Vagina (tissue), 2 donors: ENCODE measurements at regions not wholly inside any gene's neighbourhood (a gene's known extent, or its start where the extent isn't known, plus 50 kb on each side); places are given as distances from the start of the nearest gene placed in this dataset.

ENCODE experiments used
- CTCF ChIP-seq, 3 experiments: fragments of 450-650 bp in 2 of 3; fragments of 200-600 bp in 1 of 3; sonication (generic) in 1 of 3; IDR thresholded peaks; one replicate each; pipeline ENCODE4 v1.5.1; 2017 to 2019; ENCODE audit warnings: antibody characterized with exemption in 3 of 3, mild to moderate bottlenecking in 2 of 3, moderate library complexity in 2 of 3
- POLR2A ChIP-seq, 2 donors: fragments of 450-650 bp; IDR thresholded peaks; one replicate each; pipeline ENCODE4 v1.6.1; 2017; ENCODE audit warnings: antibody characterized with exemption in 2 of 2, mild to moderate bottlenecking in 2 of 2, moderate library complexity in 2 of 2

- TF ChIP-seq POLR2A (IDR thresholded peaks at IDR 0.05) (no peak), CTCF (IDR thresholded peaks at IDR 0.05) (no peak)
Measured at GRCh38 chr5:36751886-36752285, 124.7 kb upstream of the NIPBL start.
